BE2C (cell line): ENCODE measurements at regions not wholly inside any gene's neighbourhood (a gene's known extent, or its start where the extent isn't known, plus 50 kb on each side); places are given as distances from the start of the nearest gene placed in this dataset.

ENCODE experiments used
- DNase-seq: peaks from one replicate; pipeline ENCODE4 v3.0.0-alpha.2; 2020
- H3K27me3 ChIP-seq: fragments of 250-450 bp; sonication (Bioruptor Pico); 2 replicates; pipeline ENCODE4 v1.5.1; 2020; ENCODE audit warnings: mild to moderate bottlenecking
- H3K36me3 ChIP-seq: fragments of 250-450 bp; sonication (Bioruptor Pico); 2 replicates; pipeline ENCODE4 v1.5.1; 2020; ENCODE audit warnings: mild to moderate bottlenecking
- H3K4me1 ChIP-seq: fragments of 250-450 bp; sonication (Bioruptor Pico); 2 replicates; pipeline ENCODE4 v1.5.1; 2020
- H3K4me3 ChIP-seq: 2 replicates; pipeline ENCODE4 v1.5.1; 2011; ENCODE audit warnings: low read depth, low read length
- H3K9me3 ChIP-seq: fragments of 250-450 bp; sonication (Bioruptor Pico); 2 replicates; pipeline ENCODE4 v1.5.1; 2020
- TF ChIP-seq, protein P1 (sequence below): IDR thresholded peaks from 2 replicates; pipeline ENCODE4 v1.5.1; 2012; ENCODE audit warnings: mild to moderate bottlenecking, low read depth, low read length

GRCh38 chr3:31075876-31076275 lies 181.4 kb upstream of the GADL1 start:
- Histone ChIP-seq H3K27me3 (no peaks in the 10 kb centered on the region), H3K9me3 (no peaks in the 10 kb centered on the region), H3K4me3 (no peak overlapping the region), H3K36me3 (no peaks in the 10 kb centered on the region), H3K4me1 (no peaks in the 10 kb centered on the region)
- DNase-seq = no peak
- TF ChIP-seq, protein P1, sequence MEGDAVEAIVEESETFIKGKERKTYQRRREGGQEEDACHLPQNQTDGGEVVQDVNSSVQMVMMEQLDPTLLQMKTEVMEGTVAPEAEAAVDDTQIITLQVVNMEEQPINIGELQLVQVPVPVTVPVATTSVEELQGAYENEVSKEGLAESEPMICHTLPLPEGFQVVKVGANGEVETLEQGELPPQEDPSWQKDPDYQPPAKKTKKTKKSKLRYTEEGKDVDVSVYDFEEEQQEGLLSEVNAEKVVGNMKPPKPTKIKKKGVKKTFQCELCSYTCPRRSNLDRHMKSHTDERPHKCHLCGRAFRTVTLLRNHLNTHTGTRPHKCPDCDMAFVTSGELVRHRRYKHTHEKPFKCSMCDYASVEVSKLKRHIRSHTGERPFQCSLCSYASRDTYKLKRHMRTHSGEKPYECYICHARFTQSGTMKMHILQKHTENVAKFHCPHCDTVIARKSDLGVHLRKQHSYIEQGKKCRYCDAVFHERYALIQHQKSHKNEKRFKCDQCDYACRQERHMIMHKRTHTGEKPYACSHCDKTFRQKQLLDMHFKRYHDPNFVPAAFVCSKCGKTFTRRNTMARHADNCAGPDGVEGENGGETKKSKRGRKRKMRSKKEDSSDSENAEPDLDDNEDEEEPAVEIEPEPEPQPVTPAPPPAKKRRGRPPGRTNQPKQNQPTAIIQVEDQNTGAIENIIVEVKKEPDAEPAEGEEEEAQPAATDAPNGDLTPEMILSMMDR = no peak

DNA sequence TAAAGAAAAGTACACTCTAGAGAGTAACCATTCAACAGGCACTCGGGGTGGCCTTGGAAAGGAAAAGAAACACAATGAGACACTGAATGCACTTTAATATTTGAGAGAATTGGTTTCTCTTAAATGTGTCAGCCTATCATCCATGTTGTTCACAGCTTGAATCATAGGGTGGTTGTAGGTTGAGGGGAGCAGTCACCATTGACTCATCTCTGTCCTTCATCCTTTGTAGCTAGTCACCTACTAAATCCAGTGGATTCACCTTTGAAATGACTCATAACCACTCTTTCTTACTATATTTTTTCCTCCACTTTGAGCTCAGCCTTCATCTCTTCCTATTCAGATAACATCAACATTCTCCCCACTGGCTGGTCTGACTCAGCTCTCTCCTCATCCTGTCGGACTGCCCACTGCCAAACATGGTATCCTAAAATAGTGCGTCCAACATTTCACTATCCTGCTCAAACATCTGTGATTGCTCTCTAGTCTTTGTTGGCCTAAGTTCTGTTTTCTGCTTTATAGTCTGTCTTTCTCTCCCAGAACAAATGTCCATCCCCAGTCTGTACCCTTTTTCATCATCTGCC lies 182.7 kb upstream of the GADL1 start:
- Histone ChIP-seq H3K9me3 (no peaks in the 10 kb centered on the region), H3K4me1 (no peaks in the 10 kb centered on the region), H3K4me3 (no peak overlapping the region), H3K27me3 (no peaks in the 10 kb centered on the region), H3K36me3 (no peaks in the 10 kb centered on the region)
- DNase-seq = no peak
- TF ChIP-seq, protein P1 = no peak

GRCh38 chr3:31077826-31078225 lies 183.4 kb upstream of the GADL1 start:
- no peaks in the 10 kb centered on the region for H3K36me3 ChIP-seq
- no peak for DNase-seq
- H3K27me3 ChIP-seq = no peaks in the 10 kb centered on the region
- H3K4me1 ChIP-seq = no peaks in the 10 kb centered on the region
- H3K9me3 ChIP-seq = no peaks in the 10 kb centered on the region
- no peak overlapping the region for H3K4me3 ChIP-seq
- TF ChIP-seq, protein P1 = no peak

GRCh38 chr3:31079689-31080088 lies 185.2 kb upstream of the GADL1 start:
- Histone ChIP-seq H3K4me3 (no peak overlapping the region), H3K27me3 (no peaks in the 10 kb centered on the region), H3K4me1 (no peaks in the 10 kb centered on the region), H3K36me3 (no peaks in the 10 kb centered on the region), H3K9me3 (no peaks in the 10 kb centered on the region)
- TF ChIP-seq, protein P1 = no peak
- no peak for DNase-seq

DNA sequence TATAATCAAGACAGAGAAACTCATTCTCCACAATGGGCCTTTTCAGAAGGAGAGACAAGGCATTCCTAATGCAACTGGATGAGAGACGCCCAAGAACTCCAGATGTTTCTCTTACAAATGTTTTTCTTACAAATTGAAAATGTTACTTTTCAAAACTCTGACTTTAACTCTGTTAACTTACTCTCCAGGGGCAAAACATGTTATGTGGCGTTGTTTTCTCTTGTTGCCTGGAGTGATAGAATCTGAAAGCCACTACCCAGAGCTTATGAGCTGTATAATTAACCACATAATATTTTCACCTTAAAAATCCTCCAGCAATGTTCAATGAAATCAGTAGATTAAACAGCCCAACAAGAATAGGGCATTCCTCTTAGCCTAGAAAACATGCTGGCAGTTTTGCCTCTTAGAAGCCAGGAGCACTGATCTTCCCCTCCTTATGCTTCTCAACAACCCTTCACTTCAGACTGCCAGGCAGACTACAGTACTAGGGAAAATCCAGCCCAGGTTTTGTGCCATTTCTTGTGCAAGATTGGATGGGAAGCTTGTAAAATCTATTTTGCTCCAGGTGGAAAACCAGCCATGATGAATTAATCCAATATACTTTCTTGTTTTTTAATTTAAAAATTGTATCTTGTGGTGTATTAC lies 186.7 kb upstream of the GADL1 start:
- Histone ChIP-seq H3K27me3 (no peaks in the 10 kb centered on the region), H3K4me3 (no peak overlapping the region), H3K4me1 (no peaks in the 10 kb centered on the region), H3K36me3 (no peaks in the 10 kb centered on the region), H3K9me3 (no peaks in the 10 kb centered on the region)
- TF ChIP-seq, protein P1 = no peak
- no peak for DNase-seq

DNA sequence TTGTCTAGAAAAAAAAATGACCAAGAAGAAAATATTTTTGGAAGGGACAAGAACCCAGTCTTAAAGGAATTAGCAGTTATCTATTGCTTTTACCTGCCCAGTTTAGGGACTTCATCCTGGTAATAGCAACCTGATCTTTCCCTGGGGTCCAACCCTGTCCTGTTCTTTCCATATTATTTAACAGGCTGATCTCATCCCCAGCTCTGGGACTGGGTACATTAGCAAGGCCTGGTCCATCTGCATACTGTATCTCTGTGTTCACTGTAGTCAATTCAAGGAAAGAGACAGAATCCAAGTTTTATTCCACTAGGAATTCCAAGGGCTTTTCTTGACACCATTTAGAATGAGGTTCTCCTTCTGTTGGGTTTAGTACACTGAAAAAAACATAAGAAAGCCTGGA lies 191.7 kb upstream of the GADL1 start:
- TF ChIP-seq, protein P1 = no peak
- Histone ChIP-seq H3K4me1 (no peaks in the 10 kb centered on the region), H3K36me3 (no peaks in the 10 kb centered on the region), H3K4me3 (no peak overlapping the region), H3K9me3 (no peaks in the 10 kb centered on the region), H3K27me3 (no peaks in the 10 kb centered on the region)
- no peak for DNase-seq
